ENCODE measurements at regions not wholly inside any gene's neighbourhood (a gene's known extent, or its start where the extent isn't known, plus 50 kb on each side); places are given as distances from the start of the nearest gene placed in this dataset.

DNA sequence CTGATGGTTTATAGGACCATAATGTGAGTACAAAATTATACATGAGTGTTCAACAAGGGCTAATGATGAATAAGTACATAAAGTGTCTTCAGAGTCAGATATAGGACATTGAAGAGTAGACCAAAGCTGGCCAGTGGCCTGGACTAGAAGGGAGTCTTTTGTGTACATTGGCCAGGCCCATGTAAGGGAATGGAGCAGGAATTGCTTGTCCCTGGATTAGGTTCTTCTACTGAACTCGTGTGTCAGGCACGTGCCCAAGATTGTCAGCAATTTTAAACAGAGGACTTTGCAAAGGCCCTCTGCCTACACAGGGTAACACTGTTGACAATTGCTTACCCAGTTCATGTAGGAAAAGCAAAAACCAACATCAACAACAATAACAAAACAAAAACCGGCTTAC is 196.0 kb upstream of the SEL1L start:
- no peak for TF ChIP-seq POLR2A (IDR thresholded peaks at IDR 0.05)
- TF ChIP-seq, protein P1, sequence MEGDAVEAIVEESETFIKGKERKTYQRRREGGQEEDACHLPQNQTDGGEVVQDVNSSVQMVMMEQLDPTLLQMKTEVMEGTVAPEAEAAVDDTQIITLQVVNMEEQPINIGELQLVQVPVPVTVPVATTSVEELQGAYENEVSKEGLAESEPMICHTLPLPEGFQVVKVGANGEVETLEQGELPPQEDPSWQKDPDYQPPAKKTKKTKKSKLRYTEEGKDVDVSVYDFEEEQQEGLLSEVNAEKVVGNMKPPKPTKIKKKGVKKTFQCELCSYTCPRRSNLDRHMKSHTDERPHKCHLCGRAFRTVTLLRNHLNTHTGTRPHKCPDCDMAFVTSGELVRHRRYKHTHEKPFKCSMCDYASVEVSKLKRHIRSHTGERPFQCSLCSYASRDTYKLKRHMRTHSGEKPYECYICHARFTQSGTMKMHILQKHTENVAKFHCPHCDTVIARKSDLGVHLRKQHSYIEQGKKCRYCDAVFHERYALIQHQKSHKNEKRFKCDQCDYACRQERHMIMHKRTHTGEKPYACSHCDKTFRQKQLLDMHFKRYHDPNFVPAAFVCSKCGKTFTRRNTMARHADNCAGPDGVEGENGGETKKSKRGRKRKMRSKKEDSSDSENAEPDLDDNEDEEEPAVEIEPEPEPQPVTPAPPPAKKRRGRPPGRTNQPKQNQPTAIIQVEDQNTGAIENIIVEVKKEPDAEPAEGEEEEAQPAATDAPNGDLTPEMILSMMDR (IDR thresholded peaks at IDR 0.05), result no peak
- TF ChIP-seq POLR2AphosphoS5 (IDR thresholded peaks at IDR 0.05), result no peak
- TF ChIP-seq EP300 (IDR thresholded peaks at IDR 0.05), result no peak

Measured in sigmoid colon (tissue), 4 donors.